SK-N-MC (cell line): ENCODE measurements at regions not wholly inside any gene's neighbourhood (a gene's known extent, or its start where the extent isn't known, plus 50 kb on each side); places are given as distances from the start of the nearest gene placed in this dataset.

Source experiments
- EZH2 ChIP-seq: fragments of 200-600 bp; sonication (generic); IDR thresholded peaks from one replicate; pipeline ENCODE4 v1.6.1; 2017; ENCODE audit warnings: antibody characterized with exemption
- POLR2AphosphoS5 ChIP-seq: IDR thresholded peaks from 2 replicates; pipeline ENCODE4 v1.6.1; 2012; ENCODE audit warnings: mild to moderate bottlenecking, low read depth, low read length, borderline replicate concordance

DNA sequence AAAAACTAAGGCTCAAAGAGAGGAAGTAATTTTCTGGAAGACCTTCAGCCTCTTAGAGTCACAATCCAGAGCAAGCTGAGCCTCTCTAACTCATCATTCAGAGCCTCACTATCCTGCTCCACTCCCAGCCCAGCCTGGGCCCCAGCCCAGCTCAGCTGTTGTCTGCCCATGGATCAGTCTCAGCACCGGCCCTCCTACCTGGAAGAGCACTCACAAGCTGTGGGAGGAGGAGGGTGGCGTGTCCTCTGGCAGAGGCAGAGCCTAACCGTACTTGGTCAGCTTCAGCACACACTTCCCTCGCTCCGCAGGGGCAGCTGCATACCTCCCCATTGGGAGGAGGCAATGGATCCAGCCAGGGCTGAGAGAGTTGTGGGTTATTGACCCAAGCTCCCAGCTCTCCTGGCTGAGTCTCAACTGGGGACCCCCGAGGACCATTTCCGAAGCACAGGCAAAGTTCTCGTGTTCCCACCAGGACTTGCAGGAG lies 66.7 kb upstream of the GPR26 start:
- no peak for TF ChIP-seq POLR2AphosphoS5
- TF ChIP-seq EZH2 = no peak
